Kidney capillary endothelial cell (primary cell): ENCODE measurements at regions not wholly inside any gene's neighbourhood (a gene's known extent, or its start where the extent isn't known, plus 50 kb on each side); places are given as distances from the start of the nearest gene placed in this dataset.
"Not testable (repeated sequence)": the region's sequence is repeated elsewhere in the genome, so short reads cannot be mapped to it uniquely, and the experiment has no call there.

Experiments
- DNase-seq: peaks from one replicate; pipeline ENCODE4 v3.0.0-alpha.2; 2018; ENCODE audit warnings: low spot score

DNA sequence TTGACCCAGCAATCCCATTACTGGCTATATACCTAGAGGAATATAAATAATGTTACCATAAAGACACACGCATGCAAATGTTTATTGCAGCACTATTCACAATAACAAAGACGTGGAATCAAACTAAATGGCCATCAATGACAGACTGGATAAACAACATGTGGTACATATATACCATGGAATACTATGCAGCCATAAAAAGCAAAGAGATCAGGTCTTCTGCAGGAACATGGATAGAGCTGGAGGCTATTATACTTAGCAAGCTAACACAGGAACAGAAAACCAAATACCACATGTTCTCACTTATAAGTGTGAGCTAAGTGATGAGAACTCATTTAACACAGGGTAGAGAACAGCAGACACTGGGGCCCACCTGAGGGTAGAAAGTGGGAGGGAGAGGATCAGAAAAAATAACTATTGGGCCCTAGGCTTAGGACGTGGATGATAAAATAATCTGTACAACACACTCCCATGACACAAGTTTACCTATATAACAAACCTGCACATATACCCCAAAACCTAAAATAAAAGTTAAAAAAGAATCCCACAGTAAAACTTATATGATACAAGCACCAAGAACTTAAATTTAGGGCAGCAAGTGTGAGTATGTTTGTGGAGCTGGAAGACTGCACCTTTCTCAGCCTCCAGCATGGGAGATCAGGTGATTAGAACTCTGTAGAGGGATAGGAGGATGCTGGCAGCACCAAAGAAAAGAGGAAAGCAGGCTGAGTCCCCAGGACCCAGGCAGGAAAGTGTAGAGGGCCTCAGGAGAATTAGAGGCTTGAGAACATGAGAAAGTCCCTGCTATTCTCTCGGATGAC is 320.8 kb upstream of the USP24 start:
- DNase-seq: no peak

DNA sequence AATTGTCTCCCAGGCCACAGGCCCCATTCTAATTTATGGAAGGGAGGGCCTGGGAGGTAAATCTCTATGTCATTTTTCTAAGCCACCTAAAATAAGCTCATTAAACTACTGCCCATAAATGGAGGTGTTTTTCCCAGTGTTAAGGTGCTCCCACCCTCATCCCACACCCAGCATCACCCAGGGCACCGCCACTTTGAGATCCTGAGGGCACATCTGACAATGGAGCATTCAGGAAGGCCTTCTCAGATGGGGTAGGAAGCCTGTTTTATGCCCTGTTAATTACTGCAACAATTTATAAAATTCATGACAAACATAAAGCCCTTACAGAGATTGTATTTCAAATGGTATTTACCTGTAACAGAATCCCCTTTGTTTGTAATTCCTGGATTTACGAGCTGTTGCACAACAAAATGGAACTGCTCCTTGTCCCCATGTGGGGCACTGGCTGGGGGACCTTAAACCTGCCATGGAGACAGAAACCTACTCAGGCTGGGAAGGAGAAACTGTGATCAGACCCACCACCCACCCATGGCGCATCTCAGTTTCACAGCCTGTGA is 319.5 kb upstream of the USP24 start:
- no peak for DNase-seq

DNA sequence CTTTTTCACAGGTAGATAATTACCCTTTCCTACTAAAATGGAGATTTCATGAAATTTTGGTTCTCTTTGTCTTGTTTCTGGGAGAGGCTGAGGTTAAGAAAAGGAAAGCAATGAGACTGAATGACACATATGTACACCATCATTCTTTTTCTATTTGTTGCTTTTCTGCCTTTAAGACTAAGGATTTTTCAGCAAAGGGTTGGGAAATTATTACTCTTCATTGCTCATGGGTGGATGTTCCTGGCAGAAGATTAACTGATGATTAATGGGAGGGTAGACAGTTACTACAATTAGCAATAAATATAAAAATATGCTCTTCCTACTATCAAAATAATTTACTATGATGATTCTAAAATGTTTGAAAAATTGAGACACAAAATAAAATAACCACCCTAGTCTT is 316.5 kb upstream of the USP24 start:
- DNase-seq: no peak

DNA sequence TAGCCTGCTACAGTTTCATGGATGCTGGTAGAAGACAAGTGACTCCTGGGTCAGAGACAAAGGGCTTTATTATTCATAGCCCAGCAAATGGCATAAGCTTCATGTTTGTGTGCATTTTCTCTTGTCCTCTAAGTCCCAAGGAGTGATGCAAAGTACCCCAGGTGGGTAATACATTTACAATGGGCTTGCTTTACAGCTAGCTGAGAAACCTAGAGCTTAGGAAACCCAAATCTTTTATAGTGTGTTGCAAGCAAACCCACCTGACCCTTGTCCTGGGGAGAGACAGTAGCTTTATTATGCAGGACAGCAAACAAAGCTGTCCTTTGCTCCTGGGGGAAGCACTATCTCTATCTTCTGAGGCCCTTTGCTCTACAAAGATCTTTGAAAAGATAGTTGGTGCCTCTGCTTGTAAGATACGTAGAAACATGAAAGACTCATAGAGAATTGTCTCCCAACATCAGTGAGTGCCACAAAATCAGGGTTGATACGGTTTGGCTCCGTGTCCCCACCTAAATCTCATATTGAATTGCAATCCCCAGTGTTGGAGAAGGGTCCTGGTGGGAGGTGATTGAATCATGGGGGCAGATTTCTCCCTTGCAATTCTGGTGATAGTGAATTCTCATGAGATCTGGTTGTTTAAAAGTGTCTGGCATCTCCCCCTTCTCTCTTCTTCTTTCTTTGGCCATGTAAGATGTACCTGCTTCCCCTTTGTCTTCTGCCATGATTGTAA is 315.8 kb upstream of the USP24 start:
- no peak for DNase-seq

DNA sequence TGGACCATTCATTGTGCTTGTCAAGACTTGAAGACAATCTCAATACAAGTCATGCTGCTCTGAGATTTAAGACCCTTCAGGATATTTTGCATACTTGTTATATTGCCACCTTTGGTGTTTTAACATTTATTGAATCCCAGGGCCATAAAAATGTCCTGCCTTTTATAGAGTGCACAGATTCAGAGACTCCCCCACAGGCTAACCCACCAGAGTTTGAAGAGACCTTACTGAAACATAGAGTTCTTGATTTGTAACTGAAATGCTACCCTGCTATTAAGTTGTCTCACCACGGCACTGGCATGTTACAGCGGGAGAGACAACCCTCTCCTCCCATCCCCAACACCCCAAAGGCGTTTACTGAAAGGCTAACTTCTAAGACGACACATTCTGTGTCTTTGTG is 313.9 kb upstream of the USP24 start:
- DNase-seq: no peak

DNA sequence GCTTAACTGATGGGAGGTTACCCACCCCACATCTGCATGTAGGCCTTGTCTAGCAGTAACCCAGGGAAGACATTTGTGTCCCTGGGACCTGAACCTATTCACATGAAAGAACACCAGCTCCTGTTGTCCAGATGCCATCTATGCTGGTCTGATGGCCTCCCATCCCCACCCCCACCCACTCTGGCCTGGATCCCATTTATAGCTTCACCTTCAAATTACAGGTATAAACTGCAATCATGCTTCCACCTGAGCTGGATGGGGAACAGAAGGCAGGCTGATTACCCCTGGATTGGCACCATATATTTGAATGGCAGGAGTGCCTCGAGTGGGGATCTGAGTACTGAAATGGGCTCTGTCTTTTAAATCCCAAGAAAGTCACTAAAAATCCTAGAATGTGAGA is 312.7 kb upstream of the USP24 start:
- no peak for DNase-seq

DNA sequence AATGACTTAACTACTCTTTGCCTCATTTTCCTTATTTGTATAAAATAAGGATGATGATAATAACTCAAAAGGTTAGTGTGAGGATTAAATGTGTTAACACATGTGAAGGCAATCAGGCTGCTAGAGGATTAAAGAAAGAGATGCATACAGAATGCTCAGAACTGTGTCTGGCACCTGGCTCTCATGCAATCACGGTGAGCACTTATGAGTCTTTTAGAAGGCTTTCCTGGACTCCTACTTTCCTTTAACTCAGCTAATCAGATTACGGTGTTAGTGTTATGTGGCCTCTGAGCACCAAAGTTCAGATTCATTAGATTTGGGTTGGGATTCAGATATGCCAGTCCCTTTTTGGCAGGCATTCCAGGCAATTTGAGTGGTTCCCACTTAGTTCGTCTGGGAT is 311.6 kb upstream of the USP24 start:
- no peak for DNase-seq

DNA sequence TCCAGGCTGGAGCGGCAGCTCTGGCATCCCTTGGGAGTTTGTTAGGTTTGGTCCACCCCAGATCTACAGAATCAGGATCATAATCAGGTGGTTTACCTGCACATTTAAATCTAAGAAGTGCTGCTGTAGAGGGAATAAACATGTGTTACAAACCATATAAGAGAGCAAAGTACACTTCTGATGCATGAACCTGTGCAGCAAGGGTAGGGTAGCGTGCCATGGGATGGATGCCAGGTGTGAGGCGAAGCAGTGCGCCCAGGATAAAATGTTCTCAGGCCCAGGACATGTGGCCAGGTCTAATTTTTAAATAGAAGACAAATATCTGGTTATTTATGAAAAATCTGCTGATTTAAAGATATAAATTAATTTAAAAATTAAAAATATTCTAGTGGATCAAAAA is 308.8 kb upstream of the USP24 start:
- DNase-seq: no peak

DNA sequence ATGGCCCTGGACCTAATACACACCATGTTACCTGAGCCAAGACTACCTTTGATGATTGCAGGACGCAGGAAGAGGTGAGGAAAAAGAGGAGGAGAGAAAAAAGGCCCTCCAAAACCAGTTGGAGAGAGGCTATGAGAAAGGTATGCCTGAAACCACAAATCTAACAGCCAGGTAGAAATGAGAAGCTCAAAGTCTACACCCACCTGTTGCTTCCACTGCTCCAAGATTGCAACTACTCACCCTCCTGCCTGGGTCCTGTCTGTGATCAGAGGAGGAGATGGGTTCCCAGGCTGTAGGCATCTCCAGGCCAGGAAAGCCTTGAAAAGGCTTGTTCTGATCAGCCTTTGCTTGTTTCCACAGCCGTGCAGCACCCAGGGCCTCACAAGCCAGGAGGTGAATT is 307.8 kb upstream of the USP24 start:
- DNase-seq: no peak

DNA sequence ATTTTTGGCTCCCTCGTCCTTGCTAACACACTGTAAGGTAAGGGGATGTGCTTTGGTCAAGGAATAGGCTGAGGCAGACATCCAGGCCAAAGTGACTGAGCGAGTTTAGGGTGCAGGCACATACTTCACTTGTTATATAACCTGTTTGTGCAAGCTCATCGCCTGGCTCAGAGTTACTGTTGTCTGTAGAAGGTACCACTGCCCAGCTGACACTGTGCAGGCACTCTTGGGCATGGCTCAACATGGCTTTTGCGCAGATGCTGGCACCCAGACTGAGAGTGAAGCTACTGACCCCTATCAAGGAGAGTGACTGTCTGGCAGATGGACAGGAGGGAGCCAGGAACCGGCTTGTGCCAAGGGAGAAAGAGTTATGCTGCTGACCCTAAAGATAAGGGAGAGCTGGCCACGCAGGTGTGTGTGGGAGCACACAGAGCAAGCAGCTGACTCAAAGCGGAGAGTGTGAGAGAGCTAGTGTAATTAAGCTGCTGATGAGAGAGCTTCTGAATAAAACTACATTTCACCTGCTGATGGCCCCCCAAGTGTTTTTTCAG is 307.3 kb upstream of the USP24 start:
- no peak for DNase-seq

DNA sequence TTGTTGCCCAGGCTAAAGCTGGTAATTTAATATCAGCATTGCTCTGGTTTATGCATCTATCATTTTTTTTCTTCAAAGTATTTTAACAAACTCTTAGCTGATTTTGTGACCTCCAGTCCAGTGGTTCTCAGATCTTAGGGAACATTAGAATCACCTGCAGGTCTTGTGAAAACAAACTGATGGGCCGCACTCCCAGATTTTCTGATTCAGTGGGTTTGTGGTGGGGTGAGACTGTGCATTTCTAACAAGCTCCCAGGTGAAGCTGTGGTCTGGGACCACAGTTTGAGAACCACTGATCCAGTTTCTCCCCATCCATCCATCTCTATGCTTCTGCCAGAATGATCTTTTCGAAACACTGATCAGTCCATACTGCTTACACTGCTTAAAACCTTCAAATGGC is 305.7 kb upstream of the USP24 start:
- no peak for DNase-seq

DNA sequence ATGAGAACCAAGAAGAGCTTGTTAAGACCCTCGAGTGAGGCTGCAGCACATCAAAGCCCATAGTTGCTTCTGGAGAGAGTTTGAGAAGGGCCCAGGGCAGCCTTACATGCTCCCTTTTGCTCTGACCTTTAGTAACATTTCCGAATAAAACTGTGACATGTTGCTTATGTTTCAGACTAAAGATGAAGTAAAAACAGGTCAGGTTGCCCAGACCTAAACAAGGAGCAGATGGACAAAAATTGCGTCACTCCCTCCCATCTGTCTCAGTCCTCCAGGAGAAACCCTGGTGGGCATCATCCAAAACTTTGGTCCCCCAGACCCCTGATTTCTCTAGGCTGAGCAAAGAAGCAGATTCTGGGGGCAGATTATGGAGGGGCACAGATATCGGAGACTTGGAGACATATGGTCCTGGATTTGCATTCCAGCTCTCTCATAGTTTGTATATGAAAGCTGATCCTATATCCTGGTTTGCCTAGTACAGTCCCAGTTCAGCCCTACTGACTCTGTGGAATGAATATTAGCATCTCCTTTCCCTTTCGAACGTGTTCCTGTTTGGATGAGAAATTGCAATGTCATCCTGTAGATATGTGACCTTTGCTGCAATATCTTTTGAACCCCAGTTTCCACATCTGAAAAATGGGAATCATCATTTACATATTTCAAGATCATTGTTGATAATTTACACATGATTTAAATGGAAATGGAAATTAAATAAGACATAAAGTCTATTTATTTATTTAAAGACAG is 304.9 kb upstream of the USP24 start:
- DNase-seq: no peak

DNA sequence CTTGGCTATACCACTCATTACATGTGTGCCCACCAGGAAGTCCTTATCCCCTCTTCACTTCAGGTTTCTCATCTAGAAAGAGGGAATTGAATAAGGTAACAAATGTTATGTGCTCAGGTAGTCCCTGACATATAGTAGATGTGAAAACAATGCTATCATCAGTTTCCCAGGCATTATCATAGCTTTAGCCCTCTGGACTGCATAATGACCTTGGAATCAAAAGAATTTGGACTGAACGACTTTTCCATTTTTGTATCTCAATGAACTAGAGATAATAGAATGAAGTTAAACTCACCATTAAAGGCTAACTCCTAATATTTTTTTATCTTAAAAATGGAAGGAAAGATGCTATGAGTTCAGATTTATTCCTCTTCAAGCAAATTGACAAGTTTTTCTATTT is 304.1 kb upstream of the USP24 start:
- no peak for DNase-seq

DNA sequence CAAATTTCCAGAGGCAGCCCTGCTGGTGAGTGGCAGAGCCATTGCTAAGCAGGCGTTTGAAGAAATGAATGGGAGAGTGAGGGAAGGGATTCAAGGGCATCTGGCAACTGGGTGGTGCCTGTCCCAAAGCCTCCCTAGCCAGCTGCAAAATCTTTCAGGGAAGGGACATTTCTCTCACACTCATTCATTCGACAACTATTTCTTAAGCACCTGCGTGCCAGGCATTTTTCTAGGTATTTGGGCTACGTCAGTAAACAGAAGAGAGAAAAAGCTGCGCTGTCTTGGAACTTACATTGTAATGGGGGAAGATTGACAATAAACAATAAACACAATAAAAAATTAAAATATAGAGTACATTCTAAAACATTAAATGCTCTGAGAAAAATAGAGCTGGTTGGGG is 301.9 kb upstream of the USP24 start:
- no peak for DNase-seq

DNA sequence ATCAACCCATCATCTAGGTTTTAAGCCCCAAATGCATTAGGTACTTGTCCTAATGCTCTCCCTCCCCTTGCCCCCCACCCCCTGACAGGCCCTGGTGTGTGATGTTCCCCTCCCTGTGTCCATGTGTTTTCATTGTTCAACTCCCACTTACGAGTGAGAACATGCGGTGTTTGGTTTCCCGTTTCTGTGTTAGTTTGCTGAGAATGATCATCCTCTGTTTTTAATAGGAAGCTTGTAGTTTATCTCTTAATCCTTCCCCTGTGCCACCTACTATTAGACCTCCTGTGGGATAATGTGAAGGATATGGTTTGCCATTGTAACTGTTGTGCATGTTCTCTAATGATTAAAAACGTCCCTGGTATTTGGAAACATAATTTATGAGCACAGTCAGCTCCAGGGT is 299.4 kb upstream of the USP24 start:
- not testable (repeated sequence) for DNase-seq

DNA sequence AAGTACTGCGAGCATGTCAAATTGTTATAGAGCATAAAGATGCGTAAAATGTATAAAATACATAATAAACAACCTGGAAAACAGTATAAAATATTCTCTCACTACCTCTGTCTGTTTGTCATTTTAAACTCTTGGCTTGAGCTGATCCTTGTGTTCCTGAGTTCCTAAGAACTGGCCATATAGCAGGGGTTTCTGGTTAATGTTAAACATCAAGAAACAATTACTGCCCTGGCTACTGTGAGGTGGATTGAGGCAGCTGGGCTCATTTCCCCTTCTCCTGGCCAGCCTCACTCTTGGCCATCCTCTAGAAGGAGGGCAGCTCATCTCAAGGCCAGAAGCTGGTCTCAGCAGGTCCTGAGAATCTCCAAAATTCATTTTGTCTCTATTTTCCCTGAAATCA is 297.3 kb upstream of the USP24 start:
- no peak for DNase-seq

DNA sequence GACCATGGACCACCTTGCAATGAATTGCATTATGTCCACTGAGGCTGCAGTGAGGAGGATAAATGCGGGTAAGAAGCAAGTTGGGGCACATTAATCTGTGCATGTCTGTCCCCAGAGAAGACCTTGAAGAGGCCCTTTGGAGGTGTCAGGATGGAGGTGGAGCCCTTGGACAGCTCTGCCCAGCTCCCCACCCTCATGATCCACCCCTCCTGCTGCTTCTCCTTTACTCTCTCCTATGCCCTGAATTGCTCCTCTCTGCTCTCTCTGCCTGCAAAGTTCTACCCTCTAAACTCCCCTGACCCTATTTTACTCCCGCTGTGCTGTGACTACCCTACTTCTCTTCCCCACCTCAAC is 292.4 kb upstream of the USP24 start:
- no peak for DNase-seq

DNA sequence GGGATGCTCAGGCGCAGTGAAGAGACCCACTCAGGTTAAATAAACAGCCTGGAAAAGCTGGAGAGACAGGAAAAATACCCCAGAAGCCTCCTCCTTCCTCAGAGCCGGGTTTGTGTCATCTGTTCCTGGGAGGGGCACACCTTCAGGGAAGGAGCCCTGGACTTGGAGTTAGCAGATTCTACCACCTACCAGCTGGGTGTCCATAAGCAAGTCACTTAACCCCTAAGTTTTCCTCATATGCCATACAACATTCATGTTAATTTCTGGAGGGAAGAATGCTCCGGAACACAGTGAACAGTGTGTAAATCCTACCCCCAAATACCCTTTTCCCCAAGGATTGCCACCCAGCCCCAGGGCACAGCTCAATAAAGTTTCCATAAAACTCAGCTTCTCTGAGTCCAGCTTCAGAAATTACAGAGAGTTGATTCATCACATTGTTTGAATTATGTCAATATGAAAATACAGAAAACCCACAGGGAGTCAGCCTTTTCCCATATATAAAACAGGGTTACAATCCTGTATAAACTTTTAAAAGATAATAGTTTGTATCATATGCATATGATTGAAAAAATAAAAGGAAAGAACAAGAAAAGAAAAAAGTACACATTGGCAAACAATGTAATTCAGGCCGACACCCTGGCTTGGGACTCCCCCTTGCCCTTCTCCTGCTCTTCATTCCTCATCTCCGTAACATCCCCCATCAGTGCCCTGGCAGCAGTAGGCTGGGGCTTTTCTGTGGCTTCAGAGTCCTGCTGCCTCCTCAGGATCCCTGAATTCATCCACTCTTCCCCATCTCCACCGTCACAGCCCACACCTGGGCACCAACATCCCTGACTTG is 291.8 kb upstream of the USP24 start:
- DNase-seq: no peak

DNA sequence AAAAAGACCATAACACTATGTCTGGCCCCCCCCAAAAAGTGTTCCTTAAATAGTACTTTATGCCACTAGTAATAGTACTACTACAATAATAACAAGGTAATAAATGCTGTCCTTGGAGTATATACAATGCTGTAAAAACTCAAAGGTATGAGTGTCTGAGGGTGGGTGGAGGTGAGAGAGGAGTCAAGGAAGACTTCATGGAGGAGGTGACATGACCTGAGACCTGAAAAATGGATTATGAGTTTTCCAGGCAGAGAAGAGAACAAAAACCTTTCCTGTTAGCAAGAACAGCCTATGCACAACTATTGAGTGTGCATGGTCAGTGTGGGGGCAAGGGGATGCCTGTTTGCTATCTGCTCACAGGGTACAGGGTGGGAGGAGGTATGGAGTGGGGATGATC is 290.2 kb upstream of the USP24 start:
- DNase-seq: no peak

DNA sequence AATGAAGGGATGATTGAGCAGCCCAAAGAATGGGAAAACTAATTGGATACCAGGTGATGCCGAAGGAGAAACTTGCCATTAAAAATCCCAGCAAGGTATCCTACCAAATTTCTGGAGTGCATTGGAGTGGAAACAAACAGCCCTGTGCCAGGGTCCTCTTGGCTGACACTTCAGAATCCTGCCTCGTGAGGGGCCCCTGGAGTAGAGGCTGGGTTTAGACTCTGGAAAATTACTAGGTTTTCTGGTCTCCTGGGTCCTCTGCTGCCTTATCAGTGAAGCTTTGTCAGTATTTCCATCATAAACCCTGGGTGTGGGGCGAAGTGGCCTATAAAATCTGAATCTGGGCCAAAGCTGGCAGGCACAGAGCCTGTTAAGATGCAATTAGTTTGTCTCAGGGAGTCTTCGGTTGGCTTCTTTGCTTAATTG is 289.2 kb upstream of the USP24 start:
- DNase-seq: no peak

DNA sequence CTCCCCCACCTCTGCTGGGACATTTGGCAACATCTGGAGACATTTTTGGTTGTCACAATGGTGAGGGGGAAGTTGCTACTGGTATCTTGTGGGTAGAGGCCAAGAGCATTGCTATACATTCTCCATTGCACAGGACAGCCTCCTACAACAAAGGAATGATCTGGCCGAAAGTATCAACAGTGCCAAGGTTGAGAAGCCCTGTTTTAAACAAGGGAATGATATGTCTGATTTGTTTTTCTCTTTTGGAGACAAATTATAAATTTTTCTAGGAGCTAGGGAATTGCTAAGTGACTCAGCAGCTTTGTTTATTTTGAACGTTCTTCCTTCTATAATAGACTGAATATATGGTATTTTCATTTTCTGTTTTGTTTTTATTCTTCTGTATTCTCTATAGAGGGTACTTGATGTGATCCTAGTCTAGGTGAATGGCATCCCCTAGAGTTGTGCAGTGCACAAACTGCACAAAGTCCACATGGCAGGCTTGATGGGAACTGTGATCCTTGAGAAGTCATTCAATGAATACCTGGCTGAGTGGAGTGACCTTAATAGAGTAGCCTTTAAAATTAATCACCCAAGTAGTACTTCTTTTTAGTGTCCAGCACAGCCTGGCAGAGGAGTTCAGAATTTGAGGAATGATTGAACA is 288.6 kb upstream of the USP24 start:
- DNase-seq: no peak
